ENCODE measurements at regions not wholly inside any gene's neighbourhood (a gene's known extent, or its start where the extent isn't known, plus 50 kb on each side); places are given as distances from the start of the nearest gene placed in this dataset.

- H3K36me3 Mint-ChIP-seq: no peaks in the 10 kb centered on the region
- peaks cover 5% of the 10 kb centered on the region for H3K9me3 Mint-ChIP-seq
- peaks cover 16% of the 10 kb centered on the region for H3K27me3 Mint-ChIP-seq
- H3K27ac Mint-ChIP-seq: no peak overlapping the region
- no peak for DNase-seq
- no peaks in the 10 kb centered on the region for H3K4me1 Mint-ChIP-seq
- H3K4me3 Mint-ChIP-seq: no peak overlapping the region
Observed at GRCh38 chr6:6780231-6780630, 191.7 kb downstream of the LY86 start.

- peaks cover 5% of the 10 kb centered on the region for H3K9me3 Mint-ChIP-seq
- no peak overlapping the region for H3K4me3 Mint-ChIP-seq
- H3K27me3 Mint-ChIP-seq: peaks cover 16% of the 10 kb centered on the region
- H3K36me3 Mint-ChIP-seq: no peaks in the 10 kb centered on the region
- H3K27ac Mint-ChIP-seq: no peak overlapping the region
- H3K4me1 Mint-ChIP-seq: no peaks in the 10 kb centered on the region
- DNase-seq: no peak
Observed at GRCh38 chr6:6781172-6781872, 192.8 kb downstream of the LY86 start.

GRCh38 chr6:6781873-6782227, 193.3 kb downstream of the LY86 start:
- no peak overlapping the region for H3K27ac Mint-ChIP-seq

GRCh38 chr6:6783721-6784120, 195.2 kb downstream of the LY86 start:
- no peaks in the 10 kb centered on the region for H3K4me1 Mint-ChIP-seq
- H3K27ac Mint-ChIP-seq: no peak overlapping the region
- peaks cover 9% of the 10 kb centered on the region for H3K27me3 Mint-ChIP-seq
- H3K9me3 Mint-ChIP-seq: no peaks in the 10 kb centered on the region
- no peak for DNase-seq
- no peaks in the 10 kb centered on the region for H3K36me3 Mint-ChIP-seq
- H3K4me3 Mint-ChIP-seq: no peak overlapping the region

More at GRCh38 chr6:6781873-6782227, 193.3 kb downstream of the LY86 start:
- Mint-ChIP-seq H3K4me1 (no peaks in the 10 kb centered on the region), H3K36me3 (no peaks in the 10 kb centered on the region), H3K9me3 (peaks cover 1% of the 10 kb centered on the region), H3K4me3 (no peak overlapping the region), H3K27me3 (peaks cover 11% of the 10 kb centered on the region)
- DNase-seq: no peak

GRCh38 chr6:6784514-6785162, 196.1 kb downstream of the LY86 start:
- H3K27me3 Mint-ChIP-seq: peaks cover 3% of the 10 kb centered on the region
- no peaks in the 10 kb centered on the region for H3K9me3 Mint-ChIP-seq
- H3K4me3 Mint-ChIP-seq: no peak overlapping the region
- no peaks in the 10 kb centered on the region for H3K36me3 Mint-ChIP-seq
- DNase-seq: no peak
- no peak overlapping the region for H3K27ac Mint-ChIP-seq
- H3K4me1 Mint-ChIP-seq: no peaks in the 10 kb centered on the region

GRCh38 chr6:6785163-6785521, 196.6 kb downstream of the LY86 start:
- H3K9me3 Mint-ChIP-seq: no peaks in the 10 kb centered on the region
- no peak for DNase-seq
- no peak overlapping the region for H3K4me3 Mint-ChIP-seq
- no peaks in the 10 kb centered on the region for H3K4me1 Mint-ChIP-seq
- no peak overlapping the region for H3K27ac Mint-ChIP-seq
- no peaks in the 10 kb centered on the region for H3K36me3 Mint-ChIP-seq
- H3K27me3 Mint-ChIP-seq: no peaks in the 10 kb centered on the region

- Mint-ChIP-seq H3K27ac (no peak overlapping the region), H3K4me1 (peaks cover 6% of the 10 kb centered on the region)
- peak; percentile 14 for DNase-seq
Observed at GRCh38 chr6:6788394-6789032, 200.0 kb downstream of the LY86 start.

GRCh38 chr6:6790393-6790792, 201.9 kb downstream of the LY86 start:
- H3K27me3 Mint-ChIP-seq: no peaks in the 10 kb centered on the region
- H3K4me1 Mint-ChIP-seq: peaks cover 12% of the 10 kb centered on the region
- no peaks in the 10 kb centered on the region for H3K9me3 Mint-ChIP-seq

More at GRCh38 chr6:6788394-6789032, 200.0 kb downstream of the LY86 start:
- Mint-ChIP-seq H3K27me3 (no peaks in the 10 kb centered on the region), H3K36me3 (no peaks in the 10 kb centered on the region), H3K9me3 (no peaks in the 10 kb centered on the region), H3K4me3 (no peak overlapping the region)

GRCh38 chr6:6790891-6791290, 202.4 kb downstream of the LY86 start:
- peaks cover 2% of the 10 kb centered on the region for H3K27me3 Mint-ChIP-seq
- DNase-seq: no peak
- H3K4me3 Mint-ChIP-seq: no peak overlapping the region
- peaks cover 14% of the 10 kb centered on the region for H3K4me1 Mint-ChIP-seq
- no peaks in the 10 kb centered on the region for H3K36me3 Mint-ChIP-seq
- H3K9me3 Mint-ChIP-seq: no peaks in the 10 kb centered on the region
- H3K27ac Mint-ChIP-seq: no peak overlapping the region

More at GRCh38 chr6:6790393-6790792, 201.9 kb downstream of the LY86 start:
- Mint-ChIP-seq H3K4me3 (no peak overlapping the region), H3K27ac (no peak overlapping the region), H3K36me3 (no peaks in the 10 kb centered on the region)
- no peak for DNase-seq

- no peak for DNase-seq
- no peaks in the 10 kb centered on the region for H3K9me3 Mint-ChIP-seq
Observed at GRCh38 chr6:6793388-6794250, 205.1 kb downstream of the LY86 start.

GRCh38 chr6:6795393-6795792, 206.9 kb downstream of the LY86 start:
- Mint-ChIP-seq H3K9me3 (no peaks in the 10 kb centered on the region), H3K27ac (no peak overlapping the region), H3K4me3 (no peak overlapping the region), H3K36me3 (no peaks in the 10 kb centered on the region), H3K27me3 (peaks cover 6% of the 10 kb centered on the region), H3K4me1 (peaks cover 36% of the 10 kb centered on the region)
- no peak for DNase-seq

More at GRCh38 chr6:6793388-6794250, 205.1 kb downstream of the LY86 start:
- Mint-ChIP-seq H3K4me1 (peaks cover 21% of the 10 kb centered on the region), H3K27ac (peak overlapping the region; percentile 0), H3K27me3 (peaks cover 6% of the 10 kb centered on the region), H3K36me3 (no peaks in the 10 kb centered on the region), H3K4me3 (no peak overlapping the region)

GRCh38 chr6:6796818-6797217, 208.3 kb downstream of the LY86 start:
- H3K4me1 Mint-ChIP-seq: peaks cover 43% of the 10 kb centered on the region

GRCh38 chr6:6798448-6798860, 209.9 kb downstream of the LY86 start:
- Mint-ChIP-seq H3K4me3 (no peak overlapping the region), H3K36me3 (no peaks in the 10 kb centered on the region), H3K9me3 (no peaks in the 10 kb centered on the region), H3K4me1 (peaks cover 40% of the 10 kb centered on the region), H3K27me3 (peaks cover 6% of the 10 kb centered on the region), H3K27ac (peak overlapping the region; percentile 40)
- DNase-seq: peak; percentile 28

More at GRCh38 chr6:6796818-6797217, 208.3 kb downstream of the LY86 start:
- no peaks in the 10 kb centered on the region for H3K9me3 Mint-ChIP-seq
- no peak for DNase-seq
- peaks cover 6% of the 10 kb centered on the region for H3K27me3 Mint-ChIP-seq
- H3K36me3 Mint-ChIP-seq: no peaks in the 10 kb centered on the region
- no peak overlapping the region for H3K27ac Mint-ChIP-seq
- no peak overlapping the region for H3K4me3 Mint-ChIP-seq

- Mint-ChIP-seq H3K4me1 (peaks cover 39% of the 10 kb centered on the region), H3K36me3 (no peaks in the 10 kb centered on the region), H3K9me3 (no peaks in the 10 kb centered on the region), H3K4me3 (no peak overlapping the region), H3K27ac (peak overlapping the region; percentile 77), H3K27me3 (peaks cover 3% of the 10 kb centered on the region)
- DNase-seq: no peak
Observed at GRCh38 chr6:6801005-6801335, 212.4 kb downstream of the LY86 start.

- Mint-ChIP-seq H3K9me3 (no peaks in the 10 kb centered on the region), H3K36me3 (no peaks in the 10 kb centered on the region), H3K4me1 (peaks cover 39% of the 10 kb centered on the region), H3K4me3 (no peak overlapping the region), H3K27me3 (peaks cover 3% of the 10 kb centered on the region), H3K27ac (no peak overlapping the region)
- DNase-seq: no peak
Observed at GRCh38 chr6:6801635-6802218, 213.2 kb downstream of the LY86 start.
